ENCODE measurements at regions not wholly inside any gene's neighbourhood (a gene's known extent, or its start where the extent isn't known, plus 50 kb on each side); places are given as distances from the start of the nearest gene placed in this dataset.

- H3K36me3 Mint-ChIP-seq (ENCODE audit: low read depth), result no peaks in the 10 kb centered on the region
- H3K9me3 Mint-ChIP-seq, result no peaks in the 10 kb centered on the region
- H3K4me3 Mint-ChIP-seq, result no peak overlapping the region
- no peak for DNase-seq (ENCODE audit: low spot score)
- H3K27me3 Mint-ChIP-seq (ENCODE audit: low read depth), result no peaks in the 10 kb centered on the region
- no peaks in the 10 kb centered on the region for H3K4me1 Mint-ChIP-seq (ENCODE audit: low read depth)
- H3K27ac Mint-ChIP-seq, result no peak overlapping the region
Observed at GRCh38 chr3:182364323-182364722, 429.0 kb upstream of the ATP11B start.

GRCh38 chr3:182364723-182365650 lies 428.3 kb upstream of the ATP11B start:
- Mint-ChIP-seq H3K9me3 (no peaks in the 10 kb centered on the region), H3K36me3 (ENCODE audit: low read depth) (no peaks in the 10 kb centered on the region), H3K4me3 (no peak overlapping the region), H3K27ac (no peak overlapping the region), H3K4me1 (ENCODE audit: low read depth) (no peaks in the 10 kb centered on the region), H3K27me3 (ENCODE audit: low read depth) (no peaks in the 10 kb centered on the region)
- no peak for DNase-seq (ENCODE audit: low spot score)

- no peak for DNase-seq (ENCODE audit: low spot score)
- Mint-ChIP-seq H3K27ac (no peak overlapping the region), H3K36me3 (ENCODE audit: low read depth) (no peaks in the 10 kb centered on the region), H3K9me3 (no peaks in the 10 kb centered on the region), H3K4me1 (ENCODE audit: low read depth) (no peaks in the 10 kb centered on the region), H3K4me3 (no peak overlapping the region), H3K27me3 (ENCODE audit: low read depth) (no peaks in the 10 kb centered on the region)
Observed at GRCh38 chr3:182366746-182367145, 426.6 kb upstream of the ATP11B start.

- Mint-ChIP-seq H3K27ac (no peak overlapping the region), H3K4me3 (no peak overlapping the region), H3K27me3 (ENCODE audit: low read depth) (no peaks in the 10 kb centered on the region), H3K4me1 (ENCODE audit: low read depth) (no peaks in the 10 kb centered on the region), H3K36me3 (ENCODE audit: low read depth) (no peaks in the 10 kb centered on the region), H3K9me3 (no peaks in the 10 kb centered on the region)
- no peak for DNase-seq (ENCODE audit: low spot score)
Observed at GRCh38 chr3:182369861-182370260, 423.4 kb upstream of the ATP11B start.

GRCh38 chr3:182370949-182371348 lies 422.4 kb upstream of the ATP11B start:
- Mint-ChIP-seq H3K4me3 (no peak overlapping the region), H3K27ac (no peak overlapping the region), H3K27me3 (ENCODE audit: low read depth) (no peaks in the 10 kb centered on the region), H3K4me1 (ENCODE audit: low read depth) (no peaks in the 10 kb centered on the region), H3K9me3 (no peaks in the 10 kb centered on the region), H3K36me3 (ENCODE audit: low read depth) (no peaks in the 10 kb centered on the region)
- no peak for DNase-seq (ENCODE audit: low spot score)

- no peaks in the 10 kb centered on the region for H3K4me1 Mint-ChIP-seq (ENCODE audit: low read depth)
- no peaks in the 10 kb centered on the region for H3K36me3 Mint-ChIP-seq (ENCODE audit: low read depth)
- DNase-seq (ENCODE audit: low spot score), result no peak
- no peaks in the 10 kb centered on the region for H3K9me3 Mint-ChIP-seq
- no peaks in the 10 kb centered on the region for H3K27me3 Mint-ChIP-seq (ENCODE audit: low read depth)
- no peak overlapping the region for H3K27ac Mint-ChIP-seq
- H3K4me3 Mint-ChIP-seq, result no peak overlapping the region
Observed at GRCh38 chr3:182375916-182376315, 417.4 kb upstream of the ATP11B start.

- H3K4me1 Mint-ChIP-seq (ENCODE audit: low read depth), result no peaks in the 10 kb centered on the region
- DNase-seq (ENCODE audit: low spot score), result no peak
- no peaks in the 10 kb centered on the region for H3K9me3 Mint-ChIP-seq
- no peak overlapping the region for H3K4me3 Mint-ChIP-seq
- no peak overlapping the region for H3K27ac Mint-ChIP-seq
- no peaks in the 10 kb centered on the region for H3K27me3 Mint-ChIP-seq (ENCODE audit: low read depth)
- no peaks in the 10 kb centered on the region for H3K36me3 Mint-ChIP-seq (ENCODE audit: low read depth)
Observed at GRCh38 chr3:182382112-182382857, 411.0 kb upstream of the ATP11B start.

GRCh38 chr3:182384221-182384620 lies 409.1 kb upstream of the ATP11B start:
- Mint-ChIP-seq H3K27me3 (ENCODE audit: low read depth) (no peaks in the 10 kb centered on the region), H3K36me3 (ENCODE audit: low read depth) (no peaks in the 10 kb centered on the region), H3K9me3 (no peaks in the 10 kb centered on the region), H3K4me1 (ENCODE audit: low read depth) (no peaks in the 10 kb centered on the region), H3K4me3 (no peak overlapping the region), H3K27ac (no peak overlapping the region)
- DNase-seq (ENCODE audit: low spot score), result no peak

- Mint-ChIP-seq H3K4me1 (ENCODE audit: low read depth) (no peaks in the 10 kb centered on the region), H3K27ac (no peak overlapping the region), H3K9me3 (no peaks in the 10 kb centered on the region), H3K4me3 (no peak overlapping the region), H3K27me3 (ENCODE audit: low read depth) (no peaks in the 10 kb centered on the region), H3K36me3 (ENCODE audit: low read depth) (no peaks in the 10 kb centered on the region)
- no peak for DNase-seq (ENCODE audit: low spot score)
Observed at GRCh38 chr3:182385356-182385755, 407.9 kb upstream of the ATP11B start.

GRCh38 chr3:182388506-182388905 lies 404.8 kb upstream of the ATP11B start:
- DNase-seq (ENCODE audit: low spot score), result no peak
- Mint-ChIP-seq H3K9me3 (no peaks in the 10 kb centered on the region), H3K4me3 (no peak overlapping the region), H3K4me1 (ENCODE audit: low read depth) (no peaks in the 10 kb centered on the region), H3K27me3 (ENCODE audit: low read depth) (no peaks in the 10 kb centered on the region), H3K36me3 (ENCODE audit: low read depth) (no peaks in the 10 kb centered on the region), H3K27ac (no peak overlapping the region)

- no peaks in the 10 kb centered on the region for H3K36me3 Mint-ChIP-seq (ENCODE audit: low read depth)
- H3K4me1 Mint-ChIP-seq (ENCODE audit: low read depth), result no peaks in the 10 kb centered on the region
- no peak overlapping the region for H3K27ac Mint-ChIP-seq
- H3K4me3 Mint-ChIP-seq, result no peak overlapping the region
- no peak for DNase-seq (ENCODE audit: low spot score)
- H3K27me3 Mint-ChIP-seq (ENCODE audit: low read depth), result no peaks in the 10 kb centered on the region
- no peaks in the 10 kb centered on the region for H3K9me3 Mint-ChIP-seq
Observed at GRCh38 chr3:182389071-182389815, 404.1 kb upstream of the ATP11B start.

GRCh38 chr3:182390421-182390820 lies 402.9 kb upstream of the ATP11B start:
- H3K4me1 Mint-ChIP-seq (ENCODE audit: low read depth), result no peaks in the 10 kb centered on the region
- no peaks in the 10 kb centered on the region for H3K27me3 Mint-ChIP-seq (ENCODE audit: low read depth)
- H3K9me3 Mint-ChIP-seq, result no peaks in the 10 kb centered on the region
- no peaks in the 10 kb centered on the region for H3K36me3 Mint-ChIP-seq (ENCODE audit: low read depth)
- no peak overlapping the region for H3K27ac Mint-ChIP-seq
- no peak for DNase-seq (ENCODE audit: low spot score)
- no peak overlapping the region for H3K4me3 Mint-ChIP-seq

- H3K27me3 Mint-ChIP-seq (ENCODE audit: low read depth), result no peaks in the 10 kb centered on the region
- no peak overlapping the region for H3K4me3 Mint-ChIP-seq
- H3K9me3 Mint-ChIP-seq, result no peaks in the 10 kb centered on the region
- H3K4me1 Mint-ChIP-seq (ENCODE audit: low read depth), result no peaks in the 10 kb centered on the region
- H3K36me3 Mint-ChIP-seq (ENCODE audit: low read depth), result no peaks in the 10 kb centered on the region
- DNase-seq (ENCODE audit: low spot score), result no peak
- no peak overlapping the region for H3K27ac Mint-ChIP-seq
Observed at GRCh38 chr3:182392182-182392937, 400.9 kb upstream of the ATP11B start.
